H1 (cell line): ENCODE measurements at regions not wholly inside any gene's neighbourhood (a gene's known extent, or its start where the extent isn't known, plus 50 kb on each side); places are given as distances from the start of the nearest gene placed in this dataset.

ENCODE experiments used
- CTCF ChIA-PET: fragments of 300-600 bp; sonication (Branson Sonifier 250); formaldehyde crosslinking; loops from one replicate; lab custom pipeline; 2021; ENCODE audit not compliant: partially characterized antibody; lab: Charles Lee
- POLR2A ChIA-PET: fragments of 300-600 bp; sonication (Branson Sonifier 250); formaldehyde crosslinking; loops from one replicate; lab custom pipeline; 2021; ENCODE audit warnings: inconsistent platforms; ENCODE audit not compliant: partially characterized antibody; lab: Charles Lee
- DNase-seq, 2 experiments: peaks; one replicate each; pipeline versions ENCODE4 v3.0.0 to v3.0.0-alpha.2; 2010 to 2022; ENCODE audit warnings: low spot score in 2 of 2, low read depth in 1 of 2, mixed read lengths in 1 of 2
- FAIRE-seq: peaks from 2 replicates; lab custom pipeline; 2011; peaks lifted over from hg19 to GRCh38; lab: Jason Lieb, UNC
- H2AFZ ChIP-seq: 2 replicates; pipeline ENCODE4 v1.8.1; 2012; ENCODE audit warnings: low read length, inconsistent platforms
- H2AK5ac ChIP-seq: 2 replicates; pipeline ENCODE4 v1.6.1; 2013; ENCODE audit warnings: low read depth, low read length
- H2BK120ac ChIP-seq: replicated peaks from 2 replicates; pipeline ENCODE3; 2013; ENCODE audit warnings: low read depth, low read length, inconsistent platforms
- H2BK12ac ChIP-seq: 2 replicates; pipeline ENCODE4 v1.6.1; 2013; ENCODE audit warnings: low read depth, low read length
- H2BK15ac ChIP-seq: 2 replicates; pipeline ENCODE4 v1.6.1; 2013; ENCODE audit warnings: low read length
- H2BK20ac ChIP-seq: 2 replicates; pipeline ENCODE4 v1.6.1; 2013; ENCODE audit warnings: low read length
- H2BK5ac ChIP-seq: 2 replicates; pipeline ENCODE4 v1.6.1; 2013; ENCODE audit warnings: low read depth, low read length
- H3K14ac ChIP-seq: 2 replicates; pipeline ENCODE4 v1.6.1; 2013; ENCODE audit warnings: inconsistent platforms; ENCODE audit not compliant: insufficient read length
- H3K18ac ChIP-seq: 2 replicates; pipeline ENCODE4 v1.6.1; 2013; ENCODE audit warnings: low read length; ENCODE audit errors: extremely low read depth
- H3K23ac ChIP-seq: 2 replicates; pipeline ENCODE4 v1.6.1; 2013; ENCODE audit warnings: inconsistent platforms; ENCODE audit not compliant: insufficient read length
- H3K23me2 ChIP-seq: 2 replicates; pipeline ENCODE4 v1.6.1; 2013; ENCODE audit warnings: low read depth, low read length
- H3K27ac ChIP-seq: 2 replicates; pipeline ENCODE4 v1.6.1; 2011; ENCODE audit warnings: low read depth, low read length, inconsistent platforms
- H3K27me3 ChIP-seq, 4 experiments: replicated peaks in 1 of 4; 1 replicate in 1 of 4; 2 replicates in 3 of 4; pipeline versions ENCODE4 v1.6.1 to v1.8.1; 2011 to 2013; ENCODE audit warnings: low read length in 3 of 4, mild to moderate bottlenecking in 3 of 4, inconsistent platforms in 2 of 4, mixed read lengths in 2 of 4, moderate library complexity in 1 of 4; ENCODE audit not compliant: control insufficient read depth in 3 of 4, insufficient read depth in 3 of 4; ENCODE audit errors: extremely low read depth in 1 of 4
- H3K36me3 ChIP-seq, 4 experiments: 2 replicates each; pipeline versions ENCODE4 v1.6.1 to v1.8.1; 2011 to 2013; ENCODE audit warnings: mild to moderate bottlenecking in 4 of 4, low read length in 3 of 4, moderate library complexity in 2 of 4, control low read depth in 1 of 4, inconsistent platforms in 1 of 4; ENCODE audit not compliant: insufficient read depth in 4 of 4, control insufficient read depth in 2 of 4
- H3K4ac ChIP-seq: replicated peaks from 2 replicates; pipeline ENCODE3; 2013; ENCODE audit warnings: low read length, low read depth, mixed read lengths, inconsistent platforms; ENCODE audit not compliant: insufficient read length
- H3K4me1 ChIP-seq, 4 experiments: replicated peaks in 1 of 4; 1 replicate in 1 of 4; 2 replicates in 3 of 4; pipeline versions ENCODE4 v1.6.1 to v1.8.1; 2011 to 2013; ENCODE audit warnings: low read length in 3 of 4, inconsistent platforms in 2 of 4, mixed read lengths in 1 of 4; ENCODE audit not compliant: insufficient read depth in 4 of 4, control insufficient read depth in 3 of 4
- H3K4me2 ChIP-seq, 2 experiments: 2 replicates each; pipeline versions ENCODE4 v1.6.1 to v1.8.1; 2011 to 2013; ENCODE audit warnings: low read depth in 2 of 2, low read length in 2 of 2, control low read depth in 1 of 2, inconsistent platforms in 1 of 2, mild to moderate bottlenecking in 1 of 2; ENCODE audit not compliant: insufficient read depth in 1 of 2
- H3K4me3 ChIP-seq, 4 experiments: fragments of 200-600, 300-600 bp in 1 of 4; sonication (generic), shearing (Covaris generic), sonication (Bioruptor Twin) in 1 of 4; 2 replicates each; pipeline versions ENCODE4 v1.5.1 to v1.8.1; 2011 to 2016; ENCODE audit warnings: low read length in 4 of 4, low read depth in 3 of 4, control low read depth in 2 of 4, inconsistent platforms in 2 of 4, mild to moderate bottlenecking in 2 of 4, mixed read lengths in 1 of 4, moderate library complexity in 1 of 4; ENCODE audit not compliant: insufficient read depth in 2 of 4; ENCODE audit errors: extremely low read depth in 1 of 4
- H3K56ac ChIP-seq: replicated peaks from 2 replicates; pipeline ENCODE3; 2013; ENCODE audit warnings: low read depth, mild to moderate bottlenecking, mixed read lengths, low read length, inconsistent platforms; ENCODE audit not compliant: insufficient read length
- H3K79me1 ChIP-seq: 2 replicates; pipeline ENCODE4 v1.6.1; 2013; ENCODE audit warnings: low read depth, low read length, control low read depth
- H3K79me2 ChIP-seq, 2 experiments: 2 replicates each; pipeline versions ENCODE4 v1.6.1 to v1.8.1; 2012 to 2013; ENCODE audit warnings: low read length in 2 of 2, mild to moderate bottlenecking in 2 of 2, inconsistent platforms in 1 of 2; ENCODE audit not compliant: insufficient read depth in 2 of 2, control insufficient read depth in 1 of 2
- H3K9ac ChIP-seq, 4 experiments: replicated peaks in 1 of 4; 1 replicate in 1 of 4; 2 replicates in 3 of 4; pipeline versions ENCODE4 v1.6.1 to v1.8.1; 2011 to 2013; ENCODE audit warnings: low read depth in 3 of 4, low read length in 3 of 4, control low read depth in 2 of 4, mild to moderate bottlenecking in 2 of 4, moderate library complexity in 2 of 4, inconsistent platforms in 1 of 4; ENCODE audit errors: extremely low read depth in 1 of 4
- H3K9me3 ChIP-seq, 2 experiments: 2 replicates each; pipeline versions ENCODE4 v1.6.1 to v1.8.1; 2012 to 2013; ENCODE audit warnings: mild to moderate bottlenecking in 2 of 2, moderate library complexity in 2 of 2, control low read depth in 1 of 2, inconsistent platforms in 1 of 2, low read depth in 1 of 2, low read length in 1 of 2, mixed read lengths in 1 of 2; ENCODE audit not compliant: insufficient read depth in 2 of 2
- H4K20me1 ChIP-seq, 2 experiments: replicated peaks in 1 of 2; 2 replicates each; pipeline versions ENCODE3 to v1.8.1; 2011 to 2013; ENCODE audit warnings: inconsistent platforms in 2 of 2, low read length in 2 of 2, mild to moderate bottlenecking in 1 of 2; ENCODE audit not compliant: insufficient read depth in 2 of 2, control insufficient read depth in 1 of 2
- H4K5ac ChIP-seq: 2 replicates; pipeline ENCODE4 v1.6.1; 2013; ENCODE audit warnings: low read length, low read depth, mixed read lengths, inconsistent platforms; ENCODE audit not compliant: insufficient read length
- H4K8ac ChIP-seq: 2 replicates; pipeline ENCODE4 v1.8.0; 2013; ENCODE audit warnings: mild to moderate bottlenecking, moderate library complexity, low read length, inconsistent platforms; ENCODE audit not compliant: insufficient read depth; ENCODE audit errors: extremely low read depth
- H4K91ac ChIP-seq: replicated peaks from 2 replicates; pipeline ENCODE3; 2013; ENCODE audit warnings: low read length, mixed read lengths, inconsistent platforms; ENCODE audit not compliant: insufficient read length
- BACH1 ChIP-seq: IDR thresholded peaks from 2 replicates; pipeline ENCODE4 v1.6.1; 2012; ENCODE audit warnings: low read length, improper control_type of control experiment
- BCL11A ChIP-seq, 2 experiments: IDR thresholded peaks; one replicate each; pipeline ENCODE4 v1.6.1; 2011; ENCODE audit warnings: low read depth in 2 of 2, low read length in 2 of 2, mild to moderate bottlenecking in 2 of 2
- CTBP2 ChIP-seq: IDR thresholded peaks from 2 replicates; pipeline ENCODE4 v1.7.0; 2011; ENCODE audit warnings: borderline replicate concordance, mild to moderate bottlenecking, moderate library complexity, mixed read lengths, low read length; ENCODE audit not compliant: insufficient read depth, insufficient read length
- EZH2 ChIP-seq: fragments of 200-600 bp; sonication (generic); IDR thresholded peaks from 2 replicates; pipeline ENCODE4 v1.7.1; 2012; ENCODE audit warnings: low read depth, mild to moderate bottlenecking, moderate library complexity, low read length, inconsistent platforms; ENCODE audit not compliant: severe bottlenecking
- GABPA ChIP-seq: IDR thresholded peaks from 2 replicates; pipeline ENCODE4 v1.6.1; 2011; ENCODE audit warnings: mild to moderate bottlenecking, low read length, moderate library complexity, borderline replicate concordance; ENCODE audit not compliant: insufficient read depth
- KDM1A ChIP-seq: fragments of 200-600, 300-600 bp; sonication (generic); IDR thresholded peaks from 2 replicates; pipeline ENCODE4 v1.7.1; 2016; ENCODE audit warnings: mild to moderate bottlenecking, low read length, borderline replicate concordance
- MAFK ChIP-seq: IDR thresholded peaks from 2 replicates; pipeline ENCODE4 v1.6.1; 2012; ENCODE audit warnings: low read depth, mild to moderate bottlenecking, improper control_type of control experiment, low read length
- RAD21 ChIP-seq, 2 experiments: IDR thresholded peaks in 1 of 2; conservative IDR thresholded peaks in 1 of 2; 2 replicates each; pipeline ENCODE4 v1.6.1; 2011; ENCODE audit warnings: low read depth in 2 of 2, low read length in 2 of 2, improper control_type of control experiment in 1 of 2, inconsistent platforms in 1 of 2, mild to moderate bottlenecking in 1 of 2, moderate library complexity in 1 of 2
- SIRT6 ChIP-seq: IDR thresholded peaks from one replicate; pipeline ENCODE4 v1.7.1; 2012; ENCODE audit warnings: low read length, inconsistent platforms
- TAF1 ChIP-seq: IDR thresholded peaks from 2 replicates; pipeline ENCODE4 v1.6.1; 2011; ENCODE audit warnings: mild to moderate bottlenecking, low read depth, low read length
- TBP ChIP-seq: IDR thresholded peaks from 2 replicates; pipeline ENCODE4 v1.6.1; 2011; ENCODE audit warnings: low read depth, low read length, improper control_type of control experiment
- TF ChIP-seq, protein P1 (sequence below): IDR thresholded peaks from 2 replicates; pipeline ENCODE4 v1.6.1; 2012; ENCODE audit warnings: low read length, inconsistent platforms

DNA sequence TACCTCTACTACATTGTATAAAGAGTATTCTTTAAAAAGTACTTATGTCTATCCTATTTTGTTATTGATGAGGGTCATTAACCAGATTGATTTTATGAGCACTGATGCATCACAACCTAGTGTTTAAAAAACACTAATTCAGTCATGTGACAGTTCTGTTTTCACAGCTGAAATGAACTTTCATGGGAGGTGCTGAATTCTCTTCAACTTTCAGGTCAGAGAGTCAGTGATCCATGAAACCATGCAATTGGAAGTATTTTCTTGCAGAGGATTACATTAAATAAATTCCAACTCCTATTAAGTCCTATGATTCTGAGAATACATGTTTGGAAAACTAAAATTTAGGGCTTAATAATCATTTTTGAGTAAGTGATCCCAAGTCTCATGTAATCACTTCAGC is 889.4 kb downstream of the KCNA4 start:
- H4K20me1 ChIP-seq, result no peaks in the 10 kb centered on the region
- no peaks in the 10 kb centered on the region for H3K4me1 ChIP-seq
- no peak overlapping the region for H2BK15ac ChIP-seq
- H2AFZ ChIP-seq, result no peak overlapping the region
- H3K4me3 ChIP-seq, result no peak overlapping the region
- ChIA-PET POLR2A (no interaction called here), CTCF (interaction anchor here (1.0 kb wide), 1 partner anchor 109 kb away, joined by 3 read pairs; no protein-coding TSS in a partner anchor)
- no peak overlapping the region for H3K56ac ChIP-seq
- no peak overlapping the region for H2BK12ac ChIP-seq
- DNase-seq, result no peak
- H3K18ac ChIP-seq, result no peak overlapping the region
- TF ChIP-seq GABPA (no peak), TAF1 (no peak), TBP (no peak), BACH1 (no peak), MAFK (no peak), CTBP2 (no peak), BCL11A (IDR thresholded peaks at IDR 0.05; ENCODE audit: low read depth in 2 of 2, low read length in 2 of 2) (no peak), SIRT6 (no peak), RAD21 (IDR thresholded peaks at IDR 0.05 in 1 of 2, conservative IDR thresholded peaks at IDR 0.05 in 1 of 2; ENCODE audit: low read depth in 2 of 2, low read length in 2 of 2) (no peak), EZH2 (no peak), KDM1A (no peak)
- TF ChIP-seq, protein P1, sequence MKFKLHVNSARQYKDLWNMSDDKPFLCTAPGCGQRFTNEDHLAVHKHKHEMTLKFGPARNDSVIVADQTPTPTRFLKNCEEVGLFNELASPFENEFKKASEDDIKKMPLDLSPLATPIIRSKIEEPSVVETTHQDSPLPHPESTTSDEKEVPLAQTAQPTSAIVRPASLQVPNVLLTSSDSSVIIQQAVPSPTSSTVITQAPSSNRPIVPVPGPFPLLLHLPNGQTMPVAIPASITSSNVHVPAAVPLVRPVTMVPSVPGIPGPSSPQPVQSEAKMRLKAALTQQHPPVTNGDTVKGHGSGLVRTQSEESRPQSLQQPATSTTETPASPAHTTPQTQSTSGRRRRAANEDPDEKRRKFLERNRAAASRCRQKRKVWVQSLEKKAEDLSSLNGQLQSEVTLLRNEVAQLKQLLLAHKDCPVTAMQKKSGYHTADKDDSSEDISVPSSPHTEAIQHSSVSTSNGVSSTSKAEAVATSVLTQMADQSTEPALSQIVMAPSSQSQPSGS, result no peak
- H3K23ac ChIP-seq, result no peak overlapping the region
- no peaks in the 10 kb centered on the region for H3K9me3 ChIP-seq
- H3K23me2 ChIP-seq, result no peaks in the 10 kb centered on the region
- H3K27ac ChIP-seq, result no peak overlapping the region
- no peak overlapping the region for H4K91ac ChIP-seq
- no peak overlapping the region for H4K5ac ChIP-seq
- no peak overlapping the region for H3K4me2 ChIP-seq
- no peak overlapping the region for H2AK5ac ChIP-seq
- no peak overlapping the region for H3K9ac ChIP-seq
- H3K14ac ChIP-seq, result no peak overlapping the region
- H2BK20ac ChIP-seq, result no peak overlapping the region
- H3K27me3 ChIP-seq, result no peaks in the 10 kb centered on the region
- no peak overlapping the region for H4K8ac ChIP-seq
- no peaks in the 10 kb centered on the region for H3K36me3 ChIP-seq
- H3K4ac ChIP-seq, result no peak overlapping the region
- no peak overlapping the region for H2BK120ac ChIP-seq
- H3K79me1 ChIP-seq, result no peaks in the 10 kb centered on the region
- H2BK5ac ChIP-seq, result no peak overlapping the region
- no peaks in the 10 kb centered on the region for H3K79me2 ChIP-seq
- no peak for FAIRE-seq
